ENCODE measurements at regions not wholly inside any gene's neighbourhood (a gene's known extent, or its start where the extent isn't known, plus 50 kb on each side); places are given as distances from the start of the nearest gene placed in this dataset.

DNA sequence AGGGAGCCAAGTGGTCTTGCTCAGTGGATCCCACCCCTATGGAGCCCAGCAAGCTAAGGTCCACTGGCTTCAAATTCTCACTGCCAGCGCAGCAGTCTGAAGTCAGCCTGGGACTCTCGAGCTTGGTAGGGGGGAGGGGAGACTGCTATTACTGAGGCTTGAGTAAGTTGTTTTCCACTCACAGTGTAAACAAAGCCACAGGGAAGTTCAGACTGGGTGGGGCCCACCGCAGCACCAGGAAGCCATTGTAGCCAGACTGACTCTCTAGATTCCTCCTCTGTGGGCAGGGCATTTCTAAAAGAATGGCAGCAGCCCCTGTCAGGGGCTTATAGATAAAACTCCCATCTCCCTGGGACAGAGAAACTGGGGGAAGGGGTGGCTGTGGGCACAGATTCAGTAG lies 721.0 kb upstream of the NDST4 start:
- DNase-seq (ENCODE audit: low spot score in 2 of 2), result no peak
- H3K27me3 ChIP-seq, result no peaks in the 10 kb centered on the region
- no peak overlapping the region for H3K27ac ChIP-seq
- H3K4me1 ChIP-seq, result no peaks in the 10 kb centered on the region
- no peak overlapping the region for H3K4me3 ChIP-seq
- peaks cover 9% of the 10 kb centered on the region for H3K9me3 ChIP-seq
- TF ChIP-seq CTCF (IDR thresholded peaks at IDR 0.05) (no peak), EP300 (IDR thresholded peaks at IDR 0.05) (no peak), POLR2A (IDR thresholded peaks at IDR 0.05) (no peak)
- 86% methylated on average over 2 of the region's 3 CpGs for WGBS
- no peaks in the 10 kb centered on the region for H3K36me3 ChIP-seq

- H3K36me3 ChIP-seq, result no peaks in the 10 kb centered on the region
- H3K4me1 ChIP-seq, result no peaks in the 10 kb centered on the region
- DNase-seq (ENCODE audit: low spot score in 2 of 2), result no peak
- H3K27ac ChIP-seq, result no peak overlapping the region
- WGBS, result 98% methylated on average over 1 of the region's 1 CpG
- no peak for TF ChIP-seq EP300 (IDR thresholded peaks at IDR 0.05)
- TF ChIP-seq CTCF (IDR thresholded peaks at IDR 0.05), result no peak
- no peak for TF ChIP-seq POLR2A (IDR thresholded peaks at IDR 0.05)
- TF ChIP-seq POLR2AphosphoS5 (IDR thresholded peaks at IDR 0.05), result no peak
- no peaks in the 10 kb centered on the region for H3K27me3 ChIP-seq
- H3K4me3 ChIP-seq, result no peak overlapping the region
- no peaks in the 10 kb centered on the region for H3K9me3 ChIP-seq
Measured at GRCh38 chr4:115824630-115825029, 711.2 kb upstream of the NDST4 start.

GRCh38 chr4:115803825-115804224 lies 690.4 kb upstream of the NDST4 start:
- DNase-seq (ENCODE audit: low spot score in 2 of 2), result no peak
- H3K4me3 ChIP-seq, result no peak overlapping the region
- H3K4me1 ChIP-seq, result no peaks in the 10 kb centered on the region
- no peaks in the 10 kb centered on the region for H3K36me3 ChIP-seq
- peaks cover 3% of the 10 kb centered on the region for H3K9me3 ChIP-seq
- TF ChIP-seq POLR2A (IDR thresholded peaks at IDR 0.05) (no peak), EP300 (IDR thresholded peaks at IDR 0.05) (no peak), POLR2AphosphoS5 (IDR thresholded peaks at IDR 0.05) (no peak), CTCF (IDR thresholded peaks at IDR 0.05) (no peak)
- H3K27ac ChIP-seq, result no peak overlapping the region
- no peaks in the 10 kb centered on the region for H3K27me3 ChIP-seq

- no peak for DNase-seq (ENCODE audit: low spot score in 2 of 2)
- TF ChIP-seq POLR2A (IDR thresholded peaks at IDR 0.05) (no peak), EP300 (IDR thresholded peaks at IDR 0.05) (no peak), CTCF (IDR thresholded peaks at IDR 0.05) (no peak), POLR2AphosphoS5 (IDR thresholded peaks at IDR 0.05) (no peak)
- 78% methylated on average over 2 of the region's 2 CpGs for WGBS
Measured at GRCh38 chr4:115790812-115791211, 677.4 kb upstream of the NDST4 start.

DNA sequence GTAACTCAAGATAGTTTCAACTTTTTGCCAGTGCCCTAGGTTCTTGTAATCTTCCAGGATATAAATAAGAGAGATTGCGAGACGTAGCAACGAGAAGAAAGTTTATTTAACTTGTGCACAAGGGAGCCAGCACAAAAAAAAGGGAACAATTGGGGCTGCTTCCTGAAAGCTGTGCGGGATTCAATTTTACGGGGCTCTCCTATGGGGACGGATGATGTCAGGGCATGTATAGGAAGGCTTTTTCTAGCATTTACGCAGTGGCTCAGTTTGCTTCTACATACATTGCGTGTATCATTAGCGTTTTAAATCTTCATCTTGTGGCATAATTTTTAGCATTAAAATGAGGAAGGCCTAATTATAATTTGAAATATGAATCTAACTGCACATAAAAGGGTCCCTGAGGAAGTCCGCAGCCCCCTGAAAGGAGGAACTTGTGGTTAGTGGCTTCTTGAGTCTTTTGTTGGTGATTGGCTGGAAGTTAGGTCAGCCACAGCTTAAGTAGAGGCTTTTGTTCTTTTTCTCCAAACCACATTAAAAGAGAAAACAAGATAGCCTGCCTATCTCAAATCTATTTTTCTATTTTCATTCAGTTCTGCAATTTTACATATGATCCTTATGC lies 668.2 kb upstream of the NDST4 start:
- H3K9me3 ChIP-seq, result no peaks in the 10 kb centered on the region
- H3K4me3 ChIP-seq, result no peak overlapping the region
- 73% methylated on average over 10 of the region's 10 CpGs for WGBS
- H3K4me1 ChIP-seq, result no peaks in the 10 kb centered on the region
- DNase-seq (ENCODE audit: low spot score in 2 of 2), result no peak
- H3K27me3 ChIP-seq, result no peaks in the 10 kb centered on the region
- H3K36me3 ChIP-seq, result no peaks in the 10 kb centered on the region
- no peak overlapping the region for H3K27ac ChIP-seq
- no peak for TF ChIP-seq CTCF (IDR thresholded peaks at IDR 0.05)
- TF ChIP-seq EP300 (IDR thresholded peaks at IDR 0.05), result no peak
- TF ChIP-seq POLR2A (IDR thresholded peaks at IDR 0.05), result no peak
- TF ChIP-seq POLR2AphosphoS5 (IDR thresholded peaks at IDR 0.05), result no peak

More at GRCh38 chr4:115790812-115791211, 677.4 kb upstream of the NDST4 start:
- Histone ChIP-seq H3K4me1 (no peaks in the 10 kb centered on the region), H3K36me3 (no peaks in the 10 kb centered on the region), H3K27me3 (no peaks in the 10 kb centered on the region), H3K9me3 (no peaks in the 10 kb centered on the region), H3K27ac (no peak overlapping the region), H3K4me3 (no peak overlapping the region)

Measured in suprapubic skin (tissue), 4 donors.